ENCODE measurements at regions not wholly inside any gene's neighbourhood (a gene's known extent, or its start where the extent isn't known, plus 50 kb on each side); places are given as distances from the start of the nearest gene placed in this dataset.
"Not testable (repeated sequence)": the region's sequence is repeated elsewhere in the genome, so short reads cannot be mapped to it uniquely, and the experiment has no call there.

GRCh38 chr14:103279142-103280025 is 54.7 kb upstream of the EIF5 start:
- no peak for DNase-seq (ENCODE audit: extremely low spot score, unreplicated experiment)
- Mint-ChIP-seq H3K4me1 (ENCODE audit: unreplicated experiment) (no peaks in the 10 kb centered on the region), H3K27me3 (peaks cover 70% of the 10 kb centered on the region), H3K9me3 (peaks cover 6% of the 10 kb centered on the region), H3K27ac (no peak overlapping the region), H3K4me3 (no peak overlapping the region), H3K36me3 (peaks cover 5% of the 10 kb centered on the region)
- no peak for TF ChIP-seq CTCF (conservative IDR thresholded peaks at IDR 0.05)

- Mint-ChIP-seq H3K9me3 (peaks cover under 1% of the 10 kb centered on the region), H3K36me3 (no peaks in the 10 kb centered on the region), H3K4me1 (ENCODE audit: unreplicated experiment) (no peaks in the 10 kb centered on the region), H3K27me3 (peaks cover 72% of the 10 kb centered on the region), H3K4me3 (peak overlapping the region; percentile 67), H3K27ac (no peak overlapping the region)
- no peak for DNase-seq (ENCODE audit: extremely low spot score, unreplicated experiment)
- no peak for TF ChIP-seq CTCF (conservative IDR thresholded peaks at IDR 0.05)
These were observed 53.6 kb upstream of the EIF5 start for GRCh38 chr14:103280278-103280928.

GRCh38 chr14:103281496-103282231 is 52.4 kb upstream of the EIF5 start:
- Mint-ChIP-seq H3K36me3 (no peaks in the 10 kb centered on the region), H3K4me3 (peak overlapping the region; percentile 66), H3K27ac (no peak overlapping the region), H3K9me3 (no peaks in the 10 kb centered on the region), H3K4me1 (ENCODE audit: unreplicated experiment) (no peaks in the 10 kb centered on the region), H3K27me3 (peaks cover 70% of the 10 kb centered on the region)
- no peak for DNase-seq (ENCODE audit: extremely low spot score, unreplicated experiment)
- peak; percentile 64 for TF ChIP-seq CTCF (conservative IDR thresholded peaks at IDR 0.05)

GRCh38 chr14:103282309-103282708 is 51.7 kb upstream of the EIF5 start:
- H3K27me3 Mint-ChIP-seq: peaks cover 66% of the 10 kb centered on the region
- not testable (repeated sequence) for DNase-seq (ENCODE audit: extremely low spot score, unreplicated experiment); H3K4me1 Mint-ChIP-seq (ENCODE audit: unreplicated experiment); H3K36me3 Mint-ChIP-seq; H3K27ac Mint-ChIP-seq; H3K4me3 Mint-ChIP-seq; H3K9me3 Mint-ChIP-seq

GRCh38 chr14:103282932-103283331 is 51.1 kb upstream of the EIF5 start:
- H3K27me3 Mint-ChIP-seq: peaks cover 62% of the 10 kb centered on the region
- no peaks in the 10 kb centered on the region for H3K4me1 Mint-ChIP-seq (ENCODE audit: unreplicated experiment)
- no peaks in the 10 kb centered on the region for H3K36me3 Mint-ChIP-seq
- no peak overlapping the region for H3K27ac Mint-ChIP-seq
- H3K9me3 Mint-ChIP-seq: no peaks in the 10 kb centered on the region
- no peak overlapping the region for H3K4me3 Mint-ChIP-seq
- DNase-seq (ENCODE audit: extremely low spot score, unreplicated experiment): no peak
- no peak for TF ChIP-seq CTCF (conservative IDR thresholded peaks at IDR 0.05)

All from type B pancreatic cell (in vitro differentiated cells).